CD4-positive, alpha-beta T cell treated with Interleukin-1 beta for 1 hour (primary cell): ENCODE measurements at regions not wholly inside any gene's neighbourhood (a gene's known extent, or its start where the extent isn't known, plus 50 kb on each side); places are given as distances from the start of the nearest gene placed in this dataset.
"Not testable (repeated sequence)": the region's sequence is repeated elsewhere in the genome, so short reads cannot be mapped to it uniquely, and the experiment has no call there.

ENCODE experiments used
- DNase-seq, 2 donors: peaks; one replicate each; pipeline ENCODE4 v3.0.0-alpha.2; 2020 to 2022

- DNase-seq, result no peak
Measured at GRCh38 chr4:60822986-60823385, 377.1 kb upstream of the ADGRL3 start.

GRCh38 chr4:60840020-60840419, 360.1 kb upstream of the ADGRL3 start:
- no peak for DNase-seq

- no peak for DNase-seq
Measured at GRCh38 chr4:60846678-60847077, 353.4 kb upstream of the ADGRL3 start.

- DNase-seq, result no peak
Measured at GRCh38 chr4:60847614-60848013, 352.5 kb upstream of the ADGRL3 start.

DNA sequence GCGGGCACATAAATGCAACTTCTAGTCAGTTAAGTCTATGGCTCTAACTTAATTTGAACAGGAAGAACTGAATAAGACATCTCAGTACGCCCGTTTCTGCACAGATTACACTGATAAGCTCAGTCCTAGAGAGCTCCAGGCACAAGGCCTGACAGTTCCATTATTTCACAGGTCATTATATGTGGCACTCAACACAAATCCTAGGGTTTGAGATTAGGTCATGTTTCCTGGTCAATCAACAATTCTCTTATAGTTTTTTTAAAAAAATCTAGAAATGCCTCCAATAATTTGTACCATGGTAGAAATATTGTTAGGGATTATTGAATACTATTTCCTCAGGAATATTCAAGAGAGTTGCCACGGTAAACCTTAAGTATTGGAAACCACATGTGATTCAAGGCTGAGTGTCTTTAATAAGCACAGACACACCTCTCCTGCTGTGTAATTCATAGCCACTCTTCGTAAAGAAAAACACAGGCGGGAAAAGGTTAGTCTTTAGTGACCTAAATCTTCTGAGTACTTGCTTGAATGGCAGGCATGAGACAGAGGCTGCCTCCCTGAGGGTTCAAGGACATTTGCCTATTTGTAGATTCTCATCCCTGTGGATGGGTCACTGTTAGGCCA, 342.9 kb upstream of the ADGRL3 start:
- no peak for DNase-seq

DNA sequence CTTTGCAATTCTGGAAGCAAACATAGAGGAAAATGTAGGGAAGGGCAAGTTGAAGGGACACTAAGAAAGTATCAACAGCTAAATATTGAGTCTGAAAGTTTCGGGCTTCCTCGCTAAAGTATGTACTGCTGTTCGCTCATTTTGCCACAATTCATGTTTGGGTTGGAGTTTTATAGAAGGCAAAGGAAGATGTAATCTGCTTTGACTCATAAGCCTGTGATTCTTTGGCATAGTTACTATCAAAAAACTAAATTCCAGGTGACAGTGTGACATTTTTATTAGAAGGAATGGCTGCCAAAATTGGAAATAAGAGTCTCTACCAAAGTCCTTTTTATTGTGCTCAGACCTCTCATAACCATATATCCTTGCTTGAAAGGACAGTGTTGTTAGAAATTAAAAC, 336.7 kb upstream of the ADGRL3 start:
- no peak for DNase-seq

GRCh38 chr4:60865273-60865672, 334.9 kb upstream of the ADGRL3 start:
- DNase-seq, result no peak

DNA sequence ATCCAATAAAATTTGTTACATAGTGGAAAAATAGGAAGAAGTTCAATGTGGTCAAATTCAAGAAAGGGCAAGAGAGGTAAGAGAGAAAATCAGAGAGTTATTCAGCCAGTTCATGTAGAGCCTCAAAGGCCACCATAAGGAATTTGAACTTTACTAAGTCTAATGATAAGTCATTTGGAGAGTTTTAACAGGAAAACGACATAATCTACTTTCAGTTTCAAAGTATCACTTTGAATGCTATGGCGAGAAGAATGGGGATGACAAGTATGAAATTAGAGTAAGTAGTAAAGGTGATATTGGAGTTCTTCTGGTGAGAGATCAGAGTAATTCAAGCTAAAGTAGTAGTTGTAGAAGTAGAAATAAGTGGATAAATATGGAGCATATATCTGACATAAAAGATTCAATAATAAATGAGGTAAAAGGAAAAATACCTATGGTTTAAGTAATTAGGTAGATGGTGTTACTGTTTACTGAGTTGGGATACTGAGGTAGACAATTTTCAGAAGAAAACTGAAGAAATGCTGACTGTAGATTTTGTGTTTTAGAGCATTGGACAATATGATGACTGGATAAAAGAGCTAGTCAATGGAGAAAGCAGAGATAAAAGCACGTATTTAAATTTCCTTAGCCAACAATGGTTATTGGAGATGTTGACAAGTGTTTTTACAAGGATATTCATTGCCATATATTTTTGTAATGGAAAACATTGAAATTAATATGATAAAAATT, 331.7 kb upstream of the ADGRL3 start:
- DNase-seq, result no peak

- no peak for DNase-seq
Measured at GRCh38 chr4:60879135-60879701, 320.9 kb upstream of the ADGRL3 start.

GRCh38 chr4:60884587-60884986, 315.5 kb upstream of the ADGRL3 start:
- DNase-seq, result no peak

- DNase-seq, result no peak
Measured at GRCh38 chr4:60885011-60885410, 315.1 kb upstream of the ADGRL3 start.

- DNase-seq, result no peak
Measured at GRCh38 chr4:60890743-60891142, 309.4 kb upstream of the ADGRL3 start.

DNA sequence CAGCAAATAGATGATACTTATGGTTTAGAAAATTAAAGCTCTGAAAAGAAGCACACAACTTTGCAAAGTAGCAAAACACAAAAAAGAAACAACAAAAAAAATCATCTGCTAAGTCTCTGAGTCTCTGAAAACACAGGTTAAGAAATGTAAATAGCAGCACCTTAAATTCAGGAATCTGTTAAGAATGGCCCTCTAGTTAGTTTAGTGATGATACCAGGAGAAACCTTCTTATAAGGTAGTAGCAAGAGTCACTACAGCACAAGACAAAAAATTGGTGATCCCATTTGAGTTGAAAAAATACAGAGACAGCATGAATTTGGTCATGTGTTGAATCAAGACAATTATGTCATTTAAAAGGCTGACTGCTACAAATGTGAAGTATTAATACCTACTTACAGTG, 308.2 kb upstream of the ADGRL3 start:
- DNase-seq, result no peak

DNA sequence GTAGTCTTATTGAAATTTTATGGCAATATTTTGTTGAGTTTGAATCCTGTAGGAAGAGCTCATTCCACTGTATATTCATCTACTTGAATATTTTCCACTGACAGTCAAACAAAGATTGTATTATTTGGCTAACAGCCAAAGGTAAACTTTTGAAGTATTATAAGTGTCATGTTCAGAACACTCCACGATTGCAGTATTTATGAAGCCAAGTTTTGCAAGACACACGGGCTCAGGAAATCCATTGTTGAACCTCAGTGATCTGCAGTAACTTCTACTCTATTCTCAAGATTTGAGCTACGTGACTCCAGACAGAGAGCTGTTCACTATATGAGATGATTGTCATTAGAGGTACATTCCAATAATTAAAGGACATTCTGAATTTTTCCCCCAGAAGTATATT, 302.7 kb upstream of the ADGRL3 start:
- no peak for DNase-seq

- no peak for DNase-seq
Measured at GRCh38 chr4:60905162-60905561, 295.0 kb upstream of the ADGRL3 start.

- no peak for DNase-seq
Measured at GRCh38 chr4:60911127-60911526, 289.0 kb upstream of the ADGRL3 start.

GRCh38 chr4:60913002-60913401, 287.1 kb upstream of the ADGRL3 start:
- DNase-seq, result no peak

GRCh38 chr4:60913671-60914070, 286.5 kb upstream of the ADGRL3 start:
- DNase-seq, result no peak

DNA sequence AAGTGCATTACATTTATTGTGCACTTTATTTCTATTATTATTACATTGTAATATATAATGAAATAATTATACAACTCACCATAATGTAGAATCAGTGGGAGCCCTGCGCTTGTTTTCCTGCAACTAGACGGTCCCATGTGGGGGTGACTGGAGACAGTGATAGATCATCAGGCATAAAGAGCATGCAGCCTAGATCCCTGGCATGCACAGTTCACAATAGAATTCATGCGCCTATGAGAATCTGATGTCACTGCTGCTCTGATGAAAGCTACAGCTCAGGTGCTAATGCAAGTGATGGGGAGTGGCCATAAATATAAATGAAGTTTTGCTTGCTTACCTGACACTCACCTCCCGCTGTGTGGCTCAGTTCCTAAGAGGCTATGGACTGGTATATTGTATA, 278.4 kb upstream of the ADGRL3 start:
- not testable (repeated sequence) for DNase-seq

DNA sequence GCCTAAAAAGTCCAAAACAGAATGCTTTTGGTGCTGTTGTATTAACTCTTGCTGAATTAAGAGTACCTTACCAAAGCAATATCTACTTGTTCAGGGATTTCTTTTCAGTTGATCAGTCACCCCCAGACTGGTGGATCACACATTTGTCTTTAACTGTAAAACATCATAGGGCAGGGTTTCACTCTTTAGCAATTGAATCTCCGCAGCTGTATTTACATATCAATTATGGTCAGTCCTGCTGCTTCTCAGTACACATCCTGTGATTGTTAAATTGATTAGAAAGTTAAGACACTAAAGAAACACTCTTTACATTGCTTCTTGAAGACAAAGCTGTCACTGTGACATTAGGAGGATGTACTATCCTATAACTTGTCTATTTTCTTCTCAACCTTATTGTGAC, 277.1 kb upstream of the ADGRL3 start:
- DNase-seq, result no peak

GRCh38 chr4:60926624-60927023, 273.5 kb upstream of the ADGRL3 start:
- no peak for DNase-seq

DNA sequence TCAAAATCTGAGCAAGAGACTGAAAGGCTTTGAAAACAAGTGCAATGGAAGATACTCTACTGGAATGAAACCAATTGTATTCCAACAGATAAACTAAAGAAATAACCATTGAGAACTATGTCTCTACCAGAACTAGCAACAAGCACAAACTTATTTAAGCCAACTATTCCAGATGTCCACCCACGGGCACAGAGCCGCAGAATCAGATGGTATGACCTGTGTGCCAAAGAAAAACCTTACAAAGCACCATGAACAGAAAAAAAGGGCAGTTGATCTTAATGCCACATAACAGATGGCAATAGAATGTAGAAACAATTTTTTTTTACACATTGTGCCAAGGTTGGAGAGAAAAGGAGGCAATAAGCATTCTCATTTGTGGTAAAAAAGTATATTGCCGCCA, 269.3 kb upstream of the ADGRL3 start:
- DNase-seq, result no peak

- DNase-seq, result no peak
Measured at GRCh38 chr4:60934566-60935295, 265.4 kb upstream of the ADGRL3 start.

DNA sequence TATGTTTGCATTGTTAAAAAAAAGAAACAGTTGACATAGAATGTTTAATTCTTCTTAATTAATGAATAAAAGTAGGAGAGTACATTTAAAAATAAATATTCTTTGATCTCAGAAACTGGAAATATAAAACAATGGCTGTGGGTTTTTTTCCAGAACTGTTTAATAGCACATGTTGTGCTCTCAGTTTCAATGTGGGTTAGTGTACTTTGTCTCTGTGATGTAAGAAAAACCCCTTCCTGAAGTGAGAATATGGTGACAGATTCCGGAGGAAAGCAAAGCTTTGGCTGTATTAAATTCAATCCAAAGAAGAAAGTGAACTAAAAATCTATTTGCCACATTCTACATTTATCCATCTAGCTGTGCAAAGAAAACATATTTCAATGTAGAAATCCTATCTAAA, 261.9 kb upstream of the ADGRL3 start:
- no peak for DNase-seq
